IMR-90 (cell line): ENCODE measurements at regions not wholly inside any gene's neighbourhood (a gene's known extent, or its start where the extent isn't known, plus 50 kb on each side); places are given as distances from the start of the nearest gene placed in this dataset.

ENCODE experiments used
- ATAC-seq: fragments of 200-7000 bp; cut with Tn5 transposase; 2 replicates; pipeline ENCODE4 v1.9.1; 2020; ENCODE audit warnings: low read depth, mild to moderate bottlenecking, moderate library complexity
- BruUV-seq: library from RNA; stranded (reverse); fragments of 400-500 nt; replicated peaks from 2 replicates; lab custom pipeline; 2021; lab: Mats Ljungman, UMichigan
- CTCF ChIA-PET: fragments of 300-600 bp; formaldehyde crosslinking; extraction: SDS; loops from one replicate; lab custom pipeline; 2021; ENCODE audit warnings: antibody characterized with exemption; lab: Yijun Ruan, JAX
- POLR2A ChIA-PET: fragments of 300-600 bp; sonication (Branson Sonifier 250); formaldehyde crosslinking; loops from one replicate; lab custom pipeline; 2022; ENCODE audit warnings: antibody characterized with exemption; ENCODE audit not compliant: unreplicated experiment; lab: Charles Lee
- DNase-seq: peaks from one replicate; pipeline ENCODE4 v3.0.0; 2013
- H2AFZ ChIP-seq: replicated peaks from 2 replicates; pipeline ENCODE3; 2013; ENCODE audit warnings: low read length, mild to moderate bottlenecking; ENCODE audit not compliant: poor library complexity
- H2AK5ac ChIP-seq: 2 replicates; pipeline ENCODE4 v1.6.1; 2013; ENCODE audit warnings: low read depth, low read length, inconsistent platforms
- H2AK9ac ChIP-seq: replicated peaks from 2 replicates; pipeline ENCODE3; 2013; ENCODE audit warnings: mild to moderate bottlenecking, low read depth, low read length, moderate library complexity; ENCODE audit not compliant: poor library complexity
- H2BK120ac ChIP-seq: 2 replicates; pipeline ENCODE4 v1.6.1; 2013; ENCODE audit warnings: low read depth, low read length, inconsistent platforms
- H2BK15ac ChIP-seq: 3 replicates; pipeline ENCODE4 v1.6.1; 2013; ENCODE audit warnings: low read depth, low read length, inconsistent platforms
- H2BK20ac ChIP-seq: 2 replicates; pipeline ENCODE4 v1.6.1; 2013; ENCODE audit warnings: low read depth, mild to moderate bottlenecking, inconsistent platforms, low read length, moderate library complexity
- H2BK5ac ChIP-seq: 2 replicates; pipeline ENCODE4 v1.6.1; 2013; ENCODE audit warnings: mild to moderate bottlenecking, low read depth, low read length, inconsistent platforms; ENCODE audit not compliant: poor library complexity, severe bottlenecking
- H3K14ac ChIP-seq: replicated peaks from 2 replicates; pipeline ENCODE4 v1.6.1; 2013; ENCODE audit warnings: low read depth, low read length, inconsistent platforms
- H3K18ac ChIP-seq: 2 replicates; pipeline ENCODE4 v1.6.1; 2013; ENCODE audit warnings: low read depth, low read length, control low read depth
- H3K23ac ChIP-seq: 2 replicates; pipeline ENCODE4 v1.6.1; 2013; ENCODE audit warnings: low read depth, low read length, inconsistent platforms
- H3K27ac ChIP-seq: 2 replicates; pipeline ENCODE4 v1.5.1; 2013; ENCODE audit warnings: mild to moderate bottlenecking, control low read depth, low read length; ENCODE audit not compliant: insufficient read depth
- H3K27me3 ChIP-seq: 2 replicates; pipeline ENCODE4 v1.6.1; 2013; ENCODE audit warnings: low read length; ENCODE audit not compliant: control insufficient read depth, insufficient read depth
- H3K36me3 ChIP-seq: 2 replicates; pipeline ENCODE4 v1.6.1; 2013; ENCODE audit warnings: low read length, mixed read lengths; ENCODE audit not compliant: control insufficient read depth, insufficient read depth
- H3K4ac ChIP-seq: 2 replicates; pipeline ENCODE4 v1.6.1; 2013; ENCODE audit warnings: low read depth, low read length, inconsistent platforms
- H3K4me1 ChIP-seq: 2 replicates; pipeline ENCODE4 v1.6.1; 2013; ENCODE audit warnings: low read length, mixed read lengths; ENCODE audit not compliant: control insufficient read depth, insufficient read depth
- H3K4me2 ChIP-seq: 2 replicates; pipeline ENCODE4 v1.6.1; 2013; ENCODE audit warnings: low read depth, mild to moderate bottlenecking, control low read depth, low read length, moderate library complexity
- H3K4me3 ChIP-seq: 2 replicates; pipeline ENCODE4 v1.5.1; 2013; ENCODE audit warnings: low read depth, mild to moderate bottlenecking, control low read depth, low read length, moderate library complexity; ENCODE audit not compliant: insufficient read depth
- H3K56ac ChIP-seq: 2 replicates; pipeline ENCODE4 v1.6.1; 2013; ENCODE audit warnings: low read length, inconsistent platforms; ENCODE audit not compliant: insufficient read depth; ENCODE audit errors: extremely low read depth
- H3K79me1 ChIP-seq, 2 experiments: 2 replicates each; pipeline ENCODE4 v1.6.1; 2013; ENCODE audit warnings: low read length in 2 of 2, inconsistent platforms in 1 of 2, low read depth in 1 of 2
- H3K9ac ChIP-seq: 2 replicates; pipeline ENCODE4 v1.6.1; 2013; ENCODE audit warnings: low read depth, low read length, control low read depth
- H3K9me1 ChIP-seq: 2 replicates; pipeline ENCODE4 v1.6.1; 2013; ENCODE audit warnings: low read length, inconsistent platforms; ENCODE audit not compliant: insufficient read depth
- H3K9me3 ChIP-seq: 2 replicates; pipeline ENCODE4 v1.6.1; 2013; ENCODE audit warnings: low read length; ENCODE audit not compliant: control insufficient read depth, insufficient read depth
- H4K20me1 ChIP-seq: 2 replicates; pipeline ENCODE4 v1.6.1; 2013; ENCODE audit warnings: low read length, inconsistent platforms; ENCODE audit not compliant: insufficient read depth
- H4K5ac ChIP-seq: 2 replicates; pipeline ENCODE4 v1.6.1; 2013; ENCODE audit warnings: mild to moderate bottlenecking, low read depth, low read length, control low read depth
- H4K8ac ChIP-seq, 2 experiments: 2 replicates each; pipeline ENCODE4 v1.6.1; 2013; ENCODE audit warnings: low read depth in 2 of 2, low read length in 2 of 2, control low read depth in 1 of 2, inconsistent platforms in 1 of 2
- H4K91ac ChIP-seq: 2 replicates; pipeline ENCODE4 v1.6.1; 2013; ENCODE audit warnings: low read depth, low read length, inconsistent platforms; ENCODE audit not compliant: insufficient read depth
- FOS ChIP-seq: fragments of 150-350 bp; IDR thresholded peaks from 2 replicates; pipeline ENCODE4 v1.6.1; 2016; ENCODE audit warnings: low read depth, low read length
- MAFK ChIP-seq: IDR thresholded peaks from 2 replicates; pipeline ENCODE4 v1.6.1; 2012; ENCODE audit warnings: low read depth, low read length, improper control_type of control experiment
- POLR2A ChIP-seq: IDR thresholded peaks from 2 replicates; pipeline ENCODE4 v1.6.1; 2012; ENCODE audit warnings: mild to moderate bottlenecking, low read depth, low read length
- WGBS, 2 experiments: methylation state at CpG; one replicate each; pipeline versions ENCODE4 v1.1.5 to v1.1.7; 2013; ENCODE audit warnings: missing lambda C conversion rate in 2 of 2; ENCODE audit not compliant: insufficient read length in 1 of 2; ENCODE audit errors: extremely low coverage in 2 of 2; 5-methylcytosine and 5-hydroxymethylcytosine counted together
- dilution Hi-C: fragments of 300-500 bp; cut with HindIII; formaldehyde crosslinking; loops from one replicate; pipeline ENCODE4 v1.14.3; 2018; ENCODE audit warnings: low sequenced_read_pairs; ENCODE audit not compliant: unreplicated experiment
- in situ Hi-C: fragments of 300-500 bp; cut with MboI; formaldehyde crosslinking; loops from 3 replicates; pipeline ENCODE4 v1.14.3; 2019; ENCODE audit warnings: low sequenced_read_pairs, inconsistent platforms, mixed read lengths
- intact Hi-C: fragments of 100-400 bp; cut with micrococcal nuclease; formaldehyde crosslinking; loops from 2 replicates; pipeline ENCODE4 v1.10.0; 2022

- Histone ChIP-seq H3K27ac (no peak overlapping the region), H3K4me1 (no peaks in the 10 kb centered on the region), H2BK20ac (no peak overlapping the region), H3K14ac (no peak overlapping the region), H4K5ac (no peak overlapping the region), H3K27me3 (no peaks in the 10 kb centered on the region), H3K4ac (no peak overlapping the region), H3K4me3 (no peak overlapping the region), H3K56ac (no peak overlapping the region), H2AK5ac (no peak overlapping the region), H2BK120ac (no peak overlapping the region), H3K9me1 (0 out of 2 replicates have a peak, but pooled peaks cover 4% of the 10 kb centered on the region), H3K36me3 (no peaks in the 10 kb centered on the region), H3K4me2 (no peak overlapping the region), H2AK9ac (no peak overlapping the region), H3K23ac (no peak overlapping the region), H3K9me3 (no peaks in the 10 kb centered on the region), H4K20me1 (no peaks in the 10 kb centered on the region), H3K79me1 (no peaks in the 10 kb centered on the region), H3K9ac (no peak overlapping the region), H2AFZ (no peak overlapping the region), H4K91ac (no peak overlapping the region), H2BK5ac (no peak overlapping the region), H3K18ac (no peak overlapping the region), H2BK15ac (no peak overlapping the region), H4K8ac (no peak overlapping the region)
- DNase-seq, result no peak
- TF ChIP-seq MAFK (no peak), POLR2A (no peak), FOS (no peak)
- no peak for ATAC-seq
- in situ Hi-C loops (no loop called here), intact Hi-C loops (no loop called here), dilution Hi-C loops (no loop called here)
- no TSS peak for BruUV-seq
- CTCF ChIA-PET, result interaction anchor here (0.7 kb wide), 1 partner anchor 9 kb away, joined by 3 read pairs; no protein-coding TSS in a partner anchor
- POLR2A ChIA-PET, result no interaction called here
- WGBS, 2 experiments, result no CpG with 5 or more reads among the region's 4 CpGs
Observed at GRCh38 chr12:43151441-43151981, 400.5 kb downstream of the ADAMTS20 start.
